Kidney (tissue), 13 donors: ENCODE measurements at regions not wholly inside any gene's neighbourhood (a gene's known extent, or its start where the extent isn't known, plus 50 kb on each side); places are given as distances from the start of the nearest gene placed in this dataset.

Source experiments
- DNase-seq, 5 donors: peaks; one replicate each; pipeline ENCODE4 v3.0.0-alpha.2; 2013 to 2020
- FAIRE-seq: peaks from 2 replicates; lab custom pipeline; 2012; peaks lifted over from hg19 to GRCh38; lab: Jason Lieb, UNC
- H3K27ac ChIP-seq, 2 donors: one replicate each; pipeline ENCODE4 v1.7.0; 2013; ENCODE audit warnings: low read depth in 2 of 2, low read length in 2 of 2, inconsistent platforms in 1 of 2
- H3K27me3 ChIP-seq: one replicate; pipeline ENCODE4 v1.7.1; 2013; ENCODE audit warnings: low read length, inconsistent platforms; ENCODE audit not compliant: control insufficient read depth, insufficient read depth
- H3K36me3 ChIP-seq, 3 donors: one replicate each; pipeline versions ENCODE4 v1.7.0 to v1.7.1; 2013; ENCODE audit warnings: low read length in 3 of 3, control low read depth in 1 of 3, inconsistent platforms in 1 of 3; ENCODE audit not compliant: insufficient read depth in 3 of 3, control insufficient read depth in 2 of 3
- H3K4me1 ChIP-seq, 3 donors: one replicate each; pipeline versions ENCODE4 v1.7.0 to v1.7.1; 2013; ENCODE audit warnings: low read length in 3 of 3, inconsistent platforms in 1 of 3, low read depth in 1 of 3; ENCODE audit not compliant: control insufficient read depth in 2 of 3, insufficient read depth in 2 of 3
- H3K4me3 ChIP-seq, 3 donors: one replicate each; pipeline versions ENCODE4 v1.7.0 to v1.8.1; 2013; ENCODE audit warnings: low read length in 3 of 3, control low read depth in 1 of 3, inconsistent platforms in 1 of 3
- H3K9ac ChIP-seq, 3 donors: one replicate each; pipeline versions ENCODE4 v1.7.0 to v1.7.1; 2013; ENCODE audit warnings: low read length in 3 of 3, control low read depth in 1 of 3, inconsistent platforms in 1 of 3
- H3K9me3 ChIP-seq, 3 donors: one replicate each; pipeline versions ENCODE4 v1.7.0 to v1.7.1; 2013; ENCODE audit warnings: low read length in 3 of 3, control low read depth in 1 of 3, inconsistent platforms in 1 of 3; ENCODE audit not compliant: control insufficient read depth in 2 of 3, insufficient read depth in 1 of 3
- intact Hi-C: fragments of 100-400 bp; cut with DNase I; formaldehyde crosslinking; loops from one replicate; pipeline ENCODE4 v1.11.1; 2022
- TF ChIP-seq, protein P1 (sequence below): IDR thresholded peaks from 3 replicates; pipeline ENCODE4 v1.5.1; 2012; ENCODE audit warnings: mild to moderate bottlenecking, moderate library complexity, borderline replicate concordance; ENCODE audit not compliant: insufficient read depth; ENCODE audit errors: extremely low read depth
- donor health status: control.
- donor health status: control.
- donor health status: control.
- donor health status: control.
- donor health status: control.
- donor health status: DM: yes; HTN: yes; CAD: no.
- donor health status: Normal renal cell carcinoma (clear cell type).

DNA sequence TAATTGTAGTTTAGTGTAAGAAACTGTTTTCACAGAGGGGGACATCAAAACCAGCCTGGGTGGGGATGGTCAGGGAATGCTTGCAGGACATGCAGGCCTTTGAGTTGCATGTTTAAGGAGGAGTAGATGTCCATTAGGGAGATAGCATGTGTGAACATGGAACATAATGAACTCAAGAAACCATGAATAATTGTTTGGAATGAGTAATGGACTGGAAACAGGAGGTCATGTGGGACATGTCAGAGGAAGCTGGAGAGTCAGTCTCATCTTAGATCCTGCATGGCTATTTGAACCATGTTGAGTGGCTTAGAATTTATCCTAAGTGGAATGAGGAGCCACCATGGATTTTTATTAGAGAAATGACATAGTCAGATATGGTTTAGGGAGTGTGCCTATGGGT is 86.4 kb downstream of the RPE65 start:
- Histone ChIP-seq H3K27ac (no peak overlapping the region), H3K4me1 (peaks cover 0 to 3% (median under 1%) of the 10 kb centered on the region in 3 donors), H3K36me3 (no peaks in the 10 kb centered on the region), H3K9ac (no peak overlapping the region), H3K4me3 (no peak overlapping the region), H3K9me3 (no peaks in the 10 kb centered on the region), H3K27me3 (no peaks in the 10 kb centered on the region)
- FAIRE-seq (no peak), DNase-seq (no peak)
- TF ChIP-seq, protein P1, sequence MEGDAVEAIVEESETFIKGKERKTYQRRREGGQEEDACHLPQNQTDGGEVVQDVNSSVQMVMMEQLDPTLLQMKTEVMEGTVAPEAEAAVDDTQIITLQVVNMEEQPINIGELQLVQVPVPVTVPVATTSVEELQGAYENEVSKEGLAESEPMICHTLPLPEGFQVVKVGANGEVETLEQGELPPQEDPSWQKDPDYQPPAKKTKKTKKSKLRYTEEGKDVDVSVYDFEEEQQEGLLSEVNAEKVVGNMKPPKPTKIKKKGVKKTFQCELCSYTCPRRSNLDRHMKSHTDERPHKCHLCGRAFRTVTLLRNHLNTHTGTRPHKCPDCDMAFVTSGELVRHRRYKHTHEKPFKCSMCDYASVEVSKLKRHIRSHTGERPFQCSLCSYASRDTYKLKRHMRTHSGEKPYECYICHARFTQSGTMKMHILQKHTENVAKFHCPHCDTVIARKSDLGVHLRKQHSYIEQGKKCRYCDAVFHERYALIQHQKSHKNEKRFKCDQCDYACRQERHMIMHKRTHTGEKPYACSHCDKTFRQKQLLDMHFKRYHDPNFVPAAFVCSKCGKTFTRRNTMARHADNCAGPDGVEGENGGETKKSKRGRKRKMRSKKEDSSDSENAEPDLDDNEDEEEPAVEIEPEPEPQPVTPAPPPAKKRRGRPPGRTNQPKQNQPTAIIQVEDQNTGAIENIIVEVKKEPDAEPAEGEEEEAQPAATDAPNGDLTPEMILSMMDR, result no peak
- intact Hi-C loops, result no loop called here

DNA sequence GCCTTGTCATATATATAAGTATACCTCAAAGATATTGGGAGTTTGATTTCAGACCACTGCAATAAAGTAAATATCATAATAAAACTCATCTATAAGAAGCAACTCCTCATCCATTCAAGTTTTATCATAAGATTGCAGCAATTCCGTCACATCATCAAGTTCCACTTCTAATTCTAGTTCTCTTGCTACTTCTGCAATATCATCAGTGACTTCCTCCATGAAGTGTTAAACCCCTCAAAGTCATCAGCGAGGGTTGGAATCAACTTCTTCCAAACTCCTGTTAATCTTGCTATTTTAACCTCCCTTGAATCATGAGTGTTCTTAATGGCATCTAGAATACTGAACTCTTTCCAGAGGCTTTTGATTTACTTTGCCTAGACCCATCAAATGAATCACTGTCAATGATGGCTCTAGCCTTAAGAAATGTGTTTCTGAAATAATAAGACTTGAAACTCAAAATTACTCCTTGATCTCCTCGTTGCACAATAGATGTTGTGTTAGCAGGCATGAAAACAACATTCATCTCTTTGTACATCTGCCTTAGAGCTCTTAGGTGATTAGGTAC is 88.3 kb downstream of the RPE65 start:
- Histone ChIP-seq H3K9me3 (no peaks in the 10 kb centered on the region), H3K27me3 (no peaks in the 10 kb centered on the region), H3K27ac (no peak overlapping the region), H3K4me1 (peaks cover 0 to 4% (median 2%) of the 10 kb centered on the region in 3 donors), H3K4me3 (no peak overlapping the region), H3K36me3 (no peaks in the 10 kb centered on the region), H3K9ac (no peak overlapping the region)
- intact Hi-C loops, result no loop called here
- no peak for DNase-seq
- no peak for FAIRE-seq
- TF ChIP-seq, protein P1, result no peak

DNA sequence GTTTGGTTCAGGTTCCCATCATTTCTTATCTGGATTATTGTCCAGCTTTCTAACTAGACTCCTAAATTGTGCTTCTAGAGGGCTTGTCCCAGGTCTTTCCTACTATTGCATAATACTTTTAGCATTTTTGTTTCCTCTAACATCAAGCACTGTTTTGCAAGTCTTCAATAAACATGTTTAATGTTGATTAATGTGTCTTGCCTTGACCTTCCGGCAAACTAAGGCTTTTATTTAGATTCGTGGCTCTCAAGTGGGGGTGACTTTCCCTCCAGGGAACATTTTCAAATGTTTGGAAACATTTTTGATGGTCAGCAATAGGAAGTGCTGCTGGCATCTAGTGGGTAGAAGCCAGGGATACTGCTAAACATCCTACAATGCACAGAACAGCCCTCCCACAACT is 90.7 kb downstream of the RPE65 start:
- Histone ChIP-seq H3K9me3 (no peaks in the 10 kb centered on the region), H3K4me3 (no peak overlapping the region), H3K9ac (no peak overlapping the region), H3K36me3 (no peaks in the 10 kb centered on the region), H3K27me3 (no peaks in the 10 kb centered on the region), H3K27ac (no peak overlapping the region), H3K4me1 (peaks cover 0 to 4% (median 2%) of the 10 kb centered on the region in 3 donors)
- DNase-seq (peak in 1 of 5 donors; percentile 15), FAIRE-seq (no peak)
- TF ChIP-seq, protein P1, result no peak
- intact Hi-C loops, result no loop called here

DNA sequence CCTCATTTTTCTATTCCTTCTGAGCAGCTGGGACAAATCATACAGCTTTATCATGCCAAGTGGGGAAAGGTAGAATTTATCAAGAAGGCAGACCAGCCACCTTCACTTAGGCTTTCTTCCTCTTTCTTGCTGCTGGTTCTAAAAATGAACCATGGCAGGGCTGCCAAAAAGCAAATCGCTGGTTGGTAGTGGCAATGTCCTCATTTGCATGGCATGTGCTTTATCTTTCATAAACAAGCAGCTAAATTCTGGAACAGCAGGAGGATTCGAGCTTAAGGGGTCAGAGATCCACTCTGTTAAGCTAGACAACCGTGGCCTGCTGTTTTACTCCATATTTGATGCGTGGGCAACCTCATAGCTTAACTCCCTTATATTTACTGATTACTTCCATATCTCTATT is 91.3 kb downstream of the RPE65 start:
- FAIRE-seq, result no peak

More for the DNA sequence above, 91.3 kb downstream of the RPE65 start:
- no peaks in the 10 kb centered on the region for H3K27me3 ChIP-seq
- intact Hi-C loops, result no loop called here
- no peak overlapping the region for H3K9ac ChIP-seq
- peaks cover 0 to 4% (median 2%) of the 10 kb centered on the region in 3 donors for H3K4me1 ChIP-seq
- H3K9me3 ChIP-seq, result no peaks in the 10 kb centered on the region
- DNase-seq, result no peak
- no peak overlapping the region for H3K4me3 ChIP-seq
- TF ChIP-seq, protein P1, result no peak
- H3K27ac ChIP-seq, result no peak overlapping the region
- H3K36me3 ChIP-seq, result no peaks in the 10 kb centered on the region
